GDM1 (cell line): ENCODE measurements at regions not wholly inside any gene's neighbourhood (a gene's known extent, or its start where the extent isn't known, plus 50 kb on each side); places are given as distances from the start of the nearest gene placed in this dataset.
"Not testable (repeated sequence)": the region's sequence is repeated elsewhere in the genome, so short reads cannot be mapped to it uniquely, and the experiment has no call there.

ENCODE experiments used
- DNase-seq: peaks from one replicate; lab custom pipeline; 2025; lab: John Stamatoyannopoulos, UW

- DNase-seq, result not testable (repeated sequence)
Measured at GRCh38 chr5:117720784-117721183, 1146.2 kb upstream of the SEMA6A start.

DNA sequence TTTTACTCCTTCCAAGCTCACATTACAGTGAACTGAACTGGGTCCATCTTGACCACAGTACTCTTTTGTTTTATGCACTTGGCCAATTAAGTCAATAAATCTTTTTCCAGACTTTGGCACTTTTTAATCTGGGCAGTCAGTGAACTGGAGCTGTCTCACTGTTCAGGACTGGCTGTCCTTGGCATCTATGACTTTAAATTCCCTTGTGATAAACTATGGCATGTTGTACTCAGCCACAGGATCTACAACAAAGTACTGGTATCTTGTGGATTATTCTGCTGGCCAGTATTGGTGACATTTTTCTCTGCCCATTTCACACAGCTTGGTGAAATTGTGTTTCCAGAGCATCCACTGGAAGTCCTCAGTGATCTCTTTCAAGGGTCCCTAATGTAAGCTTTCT lies 1144.8 kb upstream of the SEMA6A start:
- no peak for DNase-seq

- DNase-seq, result no peak
Measured at GRCh38 chr5:117713585-117714198, 1139.1 kb upstream of the SEMA6A start.

- DNase-seq, result no peak
Measured at GRCh38 chr5:117701062-117701461, 1126.4 kb upstream of the SEMA6A start.

GRCh38 chr5:117692606-117693005 lies 1118.0 kb upstream of the SEMA6A start:
- no peak for DNase-seq

GRCh38 chr5:117691081-117691870 lies 1116.7 kb upstream of the SEMA6A start:
- no peak for DNase-seq

DNA sequence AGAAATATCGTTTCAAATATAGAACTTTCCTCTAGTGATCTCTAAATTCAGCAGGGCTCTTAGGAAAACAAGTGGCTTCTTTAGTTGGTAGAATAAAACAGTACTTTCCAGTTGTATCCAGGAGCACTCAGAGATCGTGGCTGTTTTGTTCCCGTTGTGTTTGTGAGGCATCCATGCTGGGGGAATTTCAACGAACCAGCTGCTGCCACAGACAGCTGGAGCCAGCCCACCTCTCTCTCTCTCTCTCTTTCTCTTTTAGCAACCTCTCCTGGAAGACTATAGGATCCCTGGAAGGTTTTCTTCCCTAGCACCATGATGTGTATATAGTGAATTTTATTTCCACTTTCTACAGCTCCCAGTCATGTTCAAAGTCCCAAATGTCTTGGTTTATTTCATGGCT lies 1116.0 kb upstream of the SEMA6A start:
- DNase-seq, result no peak

DNA sequence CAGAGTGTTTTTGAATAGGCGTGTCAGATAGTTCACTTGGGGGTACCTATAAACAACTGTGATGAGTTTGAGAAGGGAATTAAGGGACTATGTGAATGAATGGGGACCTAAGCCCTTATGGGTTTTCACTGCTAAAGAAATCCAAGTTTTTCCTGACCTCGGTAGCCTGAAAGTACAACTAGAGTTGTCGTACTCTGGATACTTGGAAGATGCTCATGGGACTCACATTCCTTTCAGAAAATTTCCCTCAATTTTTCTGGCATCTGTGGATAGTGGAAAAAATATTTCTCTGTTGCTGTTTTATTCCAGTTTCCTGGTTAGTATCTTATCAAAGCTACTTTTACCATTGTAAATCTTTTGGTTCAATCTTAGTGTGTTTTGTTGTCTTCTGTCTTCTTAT lies 1112.3 kb upstream of the SEMA6A start:
- no peak for DNase-seq

DNA sequence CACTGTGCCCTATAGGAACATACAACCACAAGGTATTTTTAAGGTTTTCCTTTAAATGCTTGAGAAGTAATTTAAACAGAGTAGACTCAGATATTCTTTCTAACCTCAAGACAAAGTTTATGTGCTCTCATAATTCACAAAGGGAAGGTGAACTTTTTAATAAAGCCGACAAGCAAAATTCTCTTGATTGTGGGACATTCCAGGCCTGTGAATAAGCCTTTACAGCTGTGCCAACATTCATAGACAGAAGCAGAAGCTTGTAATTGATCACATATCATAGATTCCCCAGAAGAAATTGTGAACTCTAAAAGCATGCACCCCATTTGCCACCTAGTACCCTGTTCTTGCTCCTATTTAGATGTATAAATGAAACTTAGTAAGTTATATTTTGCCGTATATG lies 1107.8 kb upstream of the SEMA6A start:
- no peak for DNase-seq

GRCh38 chr5:117681431-117682254 lies 1107.0 kb upstream of the SEMA6A start:
- DNase-seq, result no peak

- no peak for DNase-seq
Measured at GRCh38 chr5:117680426-117680825, 1105.8 kb upstream of the SEMA6A start.

GRCh38 chr5:117679046-117679445 lies 1104.4 kb upstream of the SEMA6A start:
- DNase-seq, result no peak

GRCh38 chr5:117675646-117676045 lies 1101.0 kb upstream of the SEMA6A start:
- no peak for DNase-seq

- no peak for DNase-seq
Measured at GRCh38 chr5:117671551-117671950, 1096.9 kb upstream of the SEMA6A start.

DNA sequence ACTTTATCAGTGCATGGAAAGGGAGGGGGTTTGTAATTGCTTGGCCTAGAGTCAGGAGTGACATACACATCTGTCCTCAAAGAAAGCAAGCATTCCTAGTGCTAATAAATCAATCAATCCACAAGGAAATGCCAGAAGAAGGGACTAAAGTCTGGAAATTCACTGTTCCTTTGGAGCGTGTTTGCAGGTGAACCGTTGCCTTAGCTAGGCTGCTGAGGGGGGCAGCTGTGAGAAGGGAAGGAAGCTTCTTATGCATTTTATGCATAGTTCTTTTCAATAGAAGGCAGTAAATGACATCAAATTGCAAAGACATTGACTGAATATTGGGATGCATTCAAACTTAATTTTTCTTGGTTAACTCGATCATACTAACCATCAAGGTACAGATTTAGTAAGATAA lies 1092.5 kb upstream of the SEMA6A start:
- no peak for DNase-seq

DNA sequence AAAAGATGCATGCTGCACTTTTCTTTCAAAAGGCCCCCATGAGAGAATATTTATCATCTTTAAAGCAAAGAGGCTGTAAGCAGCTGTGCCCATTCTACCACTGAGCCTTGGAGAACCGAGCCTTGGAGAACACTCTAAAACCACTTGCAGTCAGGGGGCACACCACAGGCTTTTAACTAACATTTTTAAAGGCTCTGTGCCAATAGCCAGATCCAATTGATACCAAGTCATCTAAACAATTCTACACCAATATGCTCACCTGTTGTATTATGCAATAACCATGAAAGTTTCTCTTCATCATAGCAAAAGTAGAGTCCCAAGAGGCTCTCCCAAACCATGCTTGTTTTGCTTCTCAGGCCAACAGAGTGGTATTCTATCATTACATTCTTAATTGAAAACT lies 1090.5 kb upstream of the SEMA6A start:
- DNase-seq, result no peak

DNA sequence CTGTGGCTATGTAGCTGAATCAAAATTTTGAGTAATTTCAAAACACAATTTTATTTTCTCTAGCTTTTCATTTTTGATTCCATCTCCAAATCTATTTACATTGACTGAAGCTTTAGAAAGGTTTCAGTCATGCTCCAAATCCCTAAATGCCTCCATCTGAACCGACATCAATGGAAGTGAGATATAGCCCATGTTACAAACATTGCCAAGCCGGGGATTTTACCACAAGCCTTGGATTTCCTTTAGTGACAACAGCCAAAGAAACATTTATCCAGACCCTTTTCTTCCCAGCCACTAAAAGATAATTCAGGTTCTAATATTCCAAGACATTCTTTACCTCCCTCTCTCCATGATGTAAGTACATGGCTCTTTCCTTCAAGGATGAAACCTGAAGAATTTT lies 1087.7 kb upstream of the SEMA6A start:
- no peak for DNase-seq

DNA sequence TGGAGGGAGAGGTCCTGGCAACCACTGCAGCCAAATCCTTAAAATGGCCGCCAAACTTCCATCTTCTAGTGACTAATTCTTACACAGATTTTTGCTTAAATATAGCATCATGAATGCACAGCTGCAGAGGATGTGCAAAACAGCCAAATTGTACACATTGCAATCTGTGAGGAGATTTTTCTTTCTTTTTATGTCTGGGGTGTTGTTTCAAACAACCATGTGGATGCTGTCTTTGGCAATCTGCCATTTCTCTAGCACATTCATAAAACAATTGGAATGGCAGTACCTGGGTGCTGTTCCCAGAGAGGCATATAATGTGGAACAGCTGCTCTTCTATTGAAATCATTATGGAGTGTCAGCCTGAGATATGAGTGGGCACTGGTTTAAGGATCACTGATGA lies 1082.9 kb upstream of the SEMA6A start:
- DNase-seq, result no peak

GRCh38 chr5:117652958-117653280 lies 1078.3 kb upstream of the SEMA6A start:
- no peak for DNase-seq

GRCh38 chr5:117652036-117652957 lies 1077.7 kb upstream of the SEMA6A start:
- no peak for DNase-seq

DNA sequence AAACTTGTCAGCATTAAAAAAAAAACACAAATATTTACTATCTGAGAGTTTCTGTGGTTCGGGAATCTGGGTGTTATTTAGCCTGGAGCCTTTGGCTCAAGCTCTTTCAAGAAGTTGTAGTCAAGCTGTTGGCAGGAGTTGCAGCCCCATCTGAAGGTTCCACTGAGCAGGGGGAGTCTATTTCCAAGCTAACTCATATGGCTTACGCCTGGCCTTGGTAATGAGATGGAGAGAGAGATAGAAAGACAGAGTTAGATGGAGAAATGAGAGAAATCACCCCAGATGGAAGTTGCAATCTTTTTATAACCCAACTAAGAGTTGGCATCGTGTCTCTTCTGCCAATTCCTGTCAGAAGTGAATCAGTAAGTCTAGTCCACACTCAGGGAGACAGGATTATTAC lies 1075.2 kb upstream of the SEMA6A start:
- DNase-seq, result no peak

DNA sequence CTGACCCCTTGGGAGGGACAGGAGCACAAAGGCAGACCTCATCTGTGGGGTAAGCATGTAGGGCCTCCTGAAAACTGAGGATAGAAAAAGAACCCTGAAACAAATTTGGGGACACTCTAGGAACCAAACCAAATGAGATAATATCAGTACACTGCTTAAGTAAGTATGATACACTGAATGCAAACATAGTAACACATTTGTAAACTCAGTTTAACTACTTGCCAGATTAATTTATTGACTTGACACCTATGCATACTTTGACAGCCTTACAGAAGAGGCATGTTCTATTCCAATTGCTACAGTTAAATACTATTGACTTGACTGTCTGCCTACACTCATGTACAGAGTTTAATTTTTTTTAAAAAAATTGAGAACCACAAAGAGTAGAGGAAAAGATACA lies 1070.8 kb upstream of the SEMA6A start:
- no peak for DNase-seq
